ENCODE measurements at regions not wholly inside any gene's neighbourhood (a gene's known extent, or its start where the extent isn't known, plus 50 kb on each side); places are given as distances from the start of the nearest gene placed in this dataset.

- TF ChIP-seq POLR2A (IDR thresholded peaks at IDR 0.05; ENCODE audit: low read length), result no peak
- TF ChIP-seq GATA1 (IDR thresholded peaks at IDR 0.05; ENCODE audit: low read depth, low read length), result no peak
Observed at GRCh38 chr4:178198691-178199090, 756.5 kb upstream of the AGA start.

Data from erythroblast (primary cell).